Activated effector memory CD4-positive, alpha-beta T cell treated with Interleukin-2 at 50 U/mL for 16 hours (primary cell): ENCODE measurements at regions not wholly inside any gene's neighbourhood (a gene's known extent, or its start where the extent isn't known, plus 50 kb on each side); places are given as distances from the start of the nearest gene placed in this dataset.
"Not testable (repeated sequence)": the region's sequence is repeated elsewhere in the genome, so short reads cannot be mapped to it uniquely, and the experiment has no call there.

Experiments used
- DNase-seq: peaks from one replicate; pipeline ENCODE4 v3.0.0-alpha.2; 2020

GRCh38 chr3:110344487-110344886 lies 727.1 kb upstream of the NECTIN3 start:
- no peak for DNase-seq

GRCh38 chr3:110344897-110345767 lies 726.5 kb upstream of the NECTIN3 start:
- DNase-seq: no peak

- DNase-seq: no peak
These were observed 722.3 kb upstream of the NECTIN3 start for GRCh38 chr3:110349295-110349694.

GRCh38 chr3:110352841-110353604 lies 718.6 kb upstream of the NECTIN3 start:
- DNase-seq: no peak

DNA sequence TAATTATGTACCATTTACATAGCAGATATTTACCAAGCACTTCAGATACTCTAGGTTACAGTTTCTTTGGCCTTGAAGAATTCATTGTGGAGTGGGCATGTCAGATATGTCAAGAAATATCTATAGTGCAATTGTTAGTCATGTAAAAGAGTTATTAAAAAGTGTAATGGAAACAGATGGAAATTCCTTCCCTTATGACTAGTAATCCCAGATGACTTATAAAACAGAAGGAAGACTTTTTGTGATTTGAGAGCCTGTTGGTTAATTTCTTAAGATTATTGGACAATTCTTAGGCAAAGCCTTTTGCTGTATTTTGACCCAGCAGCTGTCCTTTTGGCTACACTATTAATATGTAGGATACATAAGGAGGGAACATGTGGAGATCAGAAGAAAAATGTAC lies 708.9 kb upstream of the NECTIN3 start:
- DNase-seq: no peak

DNA sequence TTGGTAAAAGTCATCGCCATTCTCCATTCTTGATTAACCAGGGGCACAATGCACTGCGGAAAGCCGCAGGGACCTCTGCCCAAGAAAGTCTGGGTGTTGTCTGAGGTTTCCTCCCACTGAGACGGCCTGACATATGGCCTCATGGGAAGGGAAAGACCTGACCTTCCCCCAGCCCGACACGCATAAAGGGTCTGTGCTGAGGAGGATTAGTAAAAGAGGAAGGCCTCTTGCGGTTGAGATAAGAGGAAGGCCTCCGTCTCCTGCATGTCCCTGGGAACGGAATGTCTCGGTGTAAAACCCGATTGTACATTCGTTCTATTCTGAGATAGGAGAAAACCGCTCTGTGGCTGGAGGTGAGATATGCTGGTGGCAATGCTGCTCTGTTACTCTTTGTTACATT lies 704.3 kb upstream of the NECTIN3 start:
- not testable (repeated sequence) for DNase-seq

- DNase-seq: no peak
These were observed 695.7 kb upstream of the NECTIN3 start for GRCh38 chr3:110375751-110376518.

DNA sequence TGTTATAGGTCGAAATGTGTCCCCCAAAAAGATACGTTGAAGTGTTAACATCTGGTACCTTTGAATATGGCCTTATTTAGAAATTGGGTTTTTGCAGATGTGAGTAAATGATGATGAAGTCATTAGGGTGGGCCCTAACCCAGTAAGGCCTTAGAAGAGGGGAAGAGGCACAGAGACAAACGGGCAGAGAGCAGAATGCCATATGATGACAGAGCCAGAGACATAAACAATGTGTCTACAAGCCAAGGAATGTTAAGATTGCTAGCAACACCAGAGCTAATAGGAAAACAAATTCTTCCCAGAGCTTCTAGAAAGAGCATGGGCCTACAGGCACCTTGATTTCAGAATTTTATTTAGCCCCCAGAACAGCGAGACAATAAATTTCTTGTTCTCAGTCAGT lies 693.1 kb upstream of the NECTIN3 start:
- no peak for DNase-seq

DNA sequence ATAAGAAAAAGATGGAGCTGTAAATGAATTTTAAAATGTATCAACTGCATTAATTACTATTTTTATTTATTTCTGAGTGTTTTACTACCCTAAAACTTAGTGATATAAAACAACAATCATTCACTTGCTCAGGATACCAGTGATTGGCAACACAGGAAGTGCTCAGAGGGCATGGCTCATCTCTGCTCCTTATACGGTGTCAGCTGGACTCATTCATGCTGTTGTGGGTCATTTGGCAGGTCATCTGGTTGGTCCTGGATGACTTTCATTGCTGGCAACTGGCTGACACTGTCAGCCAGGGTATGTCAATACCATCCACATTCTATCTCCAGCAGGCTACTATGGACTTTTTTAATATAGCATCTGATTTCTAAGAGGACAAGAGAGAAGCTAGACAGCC lies 689.6 kb upstream of the NECTIN3 start:
- no peak for DNase-seq

- DNase-seq: no peak
These were observed 688.3 kb upstream of the NECTIN3 start for GRCh38 chr3:110383356-110383755.

DNA sequence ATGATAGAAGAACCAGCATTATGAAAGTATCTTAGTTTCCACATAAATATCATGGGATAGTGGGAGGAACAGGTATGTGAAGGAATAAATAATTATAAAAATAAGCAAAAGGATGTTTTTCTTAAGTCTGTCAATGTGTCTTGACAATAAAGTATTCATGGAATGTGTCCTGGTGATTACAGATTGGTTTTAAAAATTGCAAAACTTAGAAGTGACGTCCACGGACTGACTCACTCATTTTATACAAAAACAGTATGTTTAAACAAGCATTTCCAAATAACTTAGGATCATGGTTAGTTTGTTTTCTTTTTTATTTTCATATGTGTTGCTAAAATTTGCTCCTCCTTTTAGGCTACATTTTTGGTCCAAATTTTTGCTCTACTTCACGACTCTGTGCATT lies 687.0 kb upstream of the NECTIN3 start:
- DNase-seq: no peak

DNA sequence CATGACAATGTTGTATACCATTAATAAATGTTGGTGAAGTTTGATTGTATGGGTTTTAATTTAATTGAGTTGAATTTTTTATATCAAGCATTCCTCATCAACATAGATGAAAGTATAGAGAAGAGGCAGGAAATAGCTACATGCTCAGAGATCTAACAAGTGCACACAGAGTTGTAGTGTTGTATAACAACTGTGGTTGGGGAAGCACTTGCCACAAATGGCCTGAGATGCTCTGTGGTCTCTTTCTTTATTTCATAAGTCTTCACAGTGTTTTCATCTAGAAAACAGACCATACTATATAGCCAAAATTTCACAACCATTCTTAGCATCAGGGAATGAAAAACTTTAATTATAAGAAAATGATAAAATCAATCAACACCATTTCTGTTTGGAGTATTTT lies 682.6 kb upstream of the NECTIN3 start:
- DNase-seq: no peak

DNA sequence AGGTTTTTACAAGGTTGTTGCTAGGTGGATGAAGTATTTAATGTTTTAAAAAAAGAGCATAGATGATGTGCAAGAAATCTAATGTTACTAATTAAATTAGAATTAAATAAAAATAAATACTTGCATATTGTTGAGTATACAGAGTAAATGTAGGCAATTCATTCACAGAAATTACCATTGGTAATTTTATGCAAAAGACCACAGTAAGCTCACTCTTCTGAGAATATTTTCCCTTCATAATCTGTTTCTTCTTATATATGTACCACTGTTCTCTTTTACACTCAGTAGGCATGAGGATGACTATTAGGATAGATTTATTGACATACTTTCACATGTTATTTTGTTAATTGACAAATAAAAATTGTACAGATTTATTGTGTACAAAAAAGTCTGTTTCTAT lies 681.2 kb upstream of the NECTIN3 start:
- no peak for DNase-seq

GRCh38 chr3:110391042-110391441 lies 680.6 kb upstream of the NECTIN3 start:
- no peak for DNase-seq

GRCh38 chr3:110391640-110392395 lies 679.8 kb upstream of the NECTIN3 start:
- no peak for DNase-seq

DNA sequence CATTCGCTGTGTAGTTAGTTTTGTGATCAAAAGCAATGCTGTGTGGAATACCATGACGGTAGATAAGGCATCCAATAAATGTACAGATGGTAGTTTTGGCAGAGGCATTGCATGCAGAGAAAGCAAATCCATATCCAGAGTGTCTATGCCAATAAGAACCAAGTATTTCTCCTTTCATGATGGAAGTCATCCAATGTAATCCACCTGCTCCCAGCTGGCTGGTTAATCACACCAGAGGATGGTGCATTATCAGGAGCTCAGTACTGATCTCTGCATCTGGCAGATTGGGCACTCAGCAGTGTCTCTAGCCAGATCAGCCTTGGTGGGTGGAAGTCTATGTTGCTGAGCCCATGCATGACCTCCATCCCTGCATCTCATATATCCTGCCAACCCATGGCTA lies 677.7 kb upstream of the NECTIN3 start:
- no peak for DNase-seq

- no peak for DNase-seq
These were observed 674.5 kb upstream of the NECTIN3 start for GRCh38 chr3:110397115-110397514.

GRCh38 chr3:110400315-110400714 lies 671.3 kb upstream of the NECTIN3 start:
- DNase-seq: no peak

GRCh38 chr3:110405830-110406585 lies 665.6 kb upstream of the NECTIN3 start:
- DNase-seq: no peak

DNA sequence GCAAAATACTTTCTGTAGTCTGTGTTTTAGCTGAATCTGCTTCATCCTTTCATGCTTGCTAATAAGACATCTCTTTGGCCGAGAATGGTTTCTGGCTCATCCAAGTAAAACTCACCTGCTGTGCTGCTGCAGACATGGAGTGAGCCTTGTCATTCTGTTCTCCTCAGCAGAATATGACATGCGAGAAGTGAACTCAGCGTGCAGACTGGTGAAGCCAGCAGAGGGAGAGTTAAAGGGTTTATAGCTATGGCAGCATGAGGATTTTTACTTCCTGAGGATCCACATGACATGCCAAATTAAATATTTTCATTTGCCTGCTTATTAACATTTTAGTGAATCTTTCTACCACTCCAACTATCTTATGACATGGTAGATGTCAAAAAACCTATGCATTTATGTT lies 658.4 kb upstream of the NECTIN3 start:
- no peak for DNase-seq

DNA sequence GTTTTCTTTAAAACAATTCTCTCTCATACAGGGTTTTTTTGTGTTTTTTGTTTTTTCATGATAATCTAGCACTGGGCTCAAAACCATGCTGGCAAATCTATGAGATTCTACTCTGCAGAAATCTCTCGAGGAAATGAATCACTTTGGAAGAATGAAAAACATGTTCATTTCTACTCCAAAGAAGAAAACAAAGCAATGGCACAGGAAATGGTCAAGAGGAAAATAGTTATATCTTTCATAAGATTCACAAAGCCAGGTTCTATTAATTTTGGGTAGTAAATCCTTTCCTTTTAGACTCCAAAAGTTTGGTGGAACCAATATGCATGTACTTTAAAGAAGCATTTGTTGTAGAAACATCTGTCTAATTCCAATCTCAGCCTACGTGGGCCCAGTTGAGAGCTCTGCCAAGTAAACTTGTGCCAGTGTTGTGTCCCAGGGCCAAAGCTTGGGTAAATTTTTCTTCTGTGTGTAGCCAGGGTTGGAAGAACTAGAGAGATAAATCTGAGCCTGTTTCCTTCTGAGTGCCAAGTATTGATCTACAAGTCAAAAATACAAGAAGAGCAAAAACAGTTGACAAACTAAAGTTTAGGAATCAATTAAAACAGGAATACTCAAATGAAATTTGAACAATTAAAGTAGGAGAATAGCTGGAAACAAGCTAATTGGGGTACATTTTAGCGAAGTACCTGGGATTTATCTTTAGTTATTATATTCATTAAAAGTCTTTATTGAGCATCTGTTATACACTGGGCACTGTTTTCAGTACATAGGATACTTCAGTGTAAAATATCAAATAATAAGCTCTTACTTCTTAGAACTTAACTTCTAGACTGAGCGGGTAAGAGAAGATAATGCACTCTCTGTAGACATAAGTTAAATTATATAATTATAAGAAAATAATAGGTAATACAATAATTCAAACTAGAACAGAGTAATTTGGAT lies 657.5 kb upstream of the NECTIN3 start:
- no peak for DNase-seq
